ENCODE measurements at regions not wholly inside any gene's neighbourhood (a gene's known extent, or its start where the extent isn't known, plus 50 kb on each side); places are given as distances from the start of the nearest gene placed in this dataset.

DNA sequence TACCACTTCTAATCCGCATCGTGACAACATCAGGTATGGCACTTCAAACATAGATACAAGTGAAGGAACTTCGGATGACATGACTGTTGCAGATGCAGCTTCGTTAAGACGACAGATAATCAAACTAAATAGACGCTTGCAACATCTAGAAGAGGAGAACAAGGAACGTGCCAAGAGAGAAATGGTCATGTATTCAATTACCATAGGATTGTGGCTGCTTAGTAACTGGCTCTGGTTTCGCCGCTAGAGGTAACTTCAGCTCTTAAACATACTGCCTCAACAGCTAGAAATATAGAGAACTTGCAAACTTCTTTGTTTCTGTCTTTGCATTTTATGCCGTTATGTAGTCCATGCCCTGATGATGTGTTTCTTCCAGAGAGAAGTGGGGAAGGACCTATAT, 530.8 kb upstream of the DIPK2B start:
- H3K4me2 ChIP-seq (ENCODE audit: low read length): no peak overlapping the region
- H3K27ac ChIP-seq (ENCODE audit: low read depth, low read length, poor library complexity, severe bottlenecking): no peak overlapping the region
- no peaks in the 10 kb centered on the region for H3F3A ChIP-seq (ENCODE audit: insufficient read depth, low read length)
- no peaks in the 10 kb centered on the region for H3K36me3 ChIP-seq (ENCODE audit: insufficient read depth, low read length)
- TF ChIP-seq, protein P1, sequence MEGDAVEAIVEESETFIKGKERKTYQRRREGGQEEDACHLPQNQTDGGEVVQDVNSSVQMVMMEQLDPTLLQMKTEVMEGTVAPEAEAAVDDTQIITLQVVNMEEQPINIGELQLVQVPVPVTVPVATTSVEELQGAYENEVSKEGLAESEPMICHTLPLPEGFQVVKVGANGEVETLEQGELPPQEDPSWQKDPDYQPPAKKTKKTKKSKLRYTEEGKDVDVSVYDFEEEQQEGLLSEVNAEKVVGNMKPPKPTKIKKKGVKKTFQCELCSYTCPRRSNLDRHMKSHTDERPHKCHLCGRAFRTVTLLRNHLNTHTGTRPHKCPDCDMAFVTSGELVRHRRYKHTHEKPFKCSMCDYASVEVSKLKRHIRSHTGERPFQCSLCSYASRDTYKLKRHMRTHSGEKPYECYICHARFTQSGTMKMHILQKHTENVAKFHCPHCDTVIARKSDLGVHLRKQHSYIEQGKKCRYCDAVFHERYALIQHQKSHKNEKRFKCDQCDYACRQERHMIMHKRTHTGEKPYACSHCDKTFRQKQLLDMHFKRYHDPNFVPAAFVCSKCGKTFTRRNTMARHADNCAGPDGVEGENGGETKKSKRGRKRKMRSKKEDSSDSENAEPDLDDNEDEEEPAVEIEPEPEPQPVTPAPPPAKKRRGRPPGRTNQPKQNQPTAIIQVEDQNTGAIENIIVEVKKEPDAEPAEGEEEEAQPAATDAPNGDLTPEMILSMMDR (IDR thresholded peaks at IDR 0.05; ENCODE audit: low read length): no peak
- no peak for TF ChIP-seq EZH2 (IDR thresholded peaks at IDR 0.05; ENCODE audit: borderline replicate concordance, low read length)
- no peaks in the 10 kb centered on the region for H3K4me1 ChIP-seq (ENCODE audit: insufficient read depth, low read length, severe bottlenecking)
- no peak overlapping the region for H2AFZ ChIP-seq (ENCODE audit: low read length)
- H4K20me1 ChIP-seq (ENCODE audit: insufficient read depth, low read length): no peaks in the 10 kb centered on the region
- H3K9ac ChIP-seq (ENCODE audit: low read length): no peak overlapping the region
- H3K9me2 ChIP-seq (ENCODE audit: low read depth, low read length): no peaks in the 10 kb centered on the region
- H3K9me3 ChIP-seq (ENCODE audit: low read length): no peaks in the 10 kb centered on the region
- no peaks in the 10 kb centered on the region for H3K79me2 ChIP-seq (ENCODE audit: insufficient read depth, low read length)
- no peak overlapping the region for H3K4me3 ChIP-seq (ENCODE audit: low read depth, low read length, poor library complexity, severe bottlenecking)
- H3K27me3 ChIP-seq (ENCODE audit: insufficient read depth, low read length): no peaks in the 10 kb centered on the region

DNA sequence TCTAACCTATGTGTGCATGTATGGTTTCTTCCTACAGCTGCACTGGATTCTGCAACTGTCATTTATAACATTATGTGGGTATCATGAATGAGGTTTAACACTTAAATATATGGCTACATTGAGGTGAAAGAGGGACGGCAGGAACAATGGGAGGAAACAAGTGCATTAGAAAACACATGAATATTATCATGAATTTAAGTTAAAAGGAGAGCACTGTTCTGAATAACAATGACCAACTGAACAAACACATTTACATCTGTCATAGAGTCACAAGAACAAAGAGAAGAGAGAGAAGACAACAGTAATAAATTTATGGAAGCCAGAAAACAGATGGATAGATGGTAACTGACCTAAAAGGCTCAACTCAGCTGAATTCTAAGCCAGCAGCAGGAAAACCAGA, 527.1 kb upstream of the DIPK2B start:
- TF ChIP-seq, protein P1 (IDR thresholded peaks at IDR 0.05; ENCODE audit: low read length): no peak
- Histone ChIP-seq H2AFZ (ENCODE audit: low read length) (no peak overlapping the region), H3K27me3 (ENCODE audit: insufficient read depth, low read length) (no peaks in the 10 kb centered on the region), H3K9ac (ENCODE audit: low read length) (no peak overlapping the region), H3K4me2 (ENCODE audit: low read length) (no peak overlapping the region), H3K9me3 (ENCODE audit: low read length) (no peaks in the 10 kb centered on the region), H3K4me1 (ENCODE audit: insufficient read depth, low read length, severe bottlenecking) (no peaks in the 10 kb centered on the region), H3K79me2 (ENCODE audit: insufficient read depth, low read length) (no peaks in the 10 kb centered on the region), H3K36me3 (ENCODE audit: insufficient read depth, low read length) (no peaks in the 10 kb centered on the region), H3K27ac (ENCODE audit: low read depth, low read length, poor library complexity, severe bottlenecking) (no peak overlapping the region), H3K9me2 (ENCODE audit: low read depth, low read length) (no peaks in the 10 kb centered on the region), H4K20me1 (ENCODE audit: insufficient read depth, low read length) (no peaks in the 10 kb centered on the region), H3F3A (ENCODE audit: insufficient read depth, low read length) (no peaks in the 10 kb centered on the region), H3K4me3 (ENCODE audit: low read depth, low read length, poor library complexity, severe bottlenecking) (no peak overlapping the region)

DNA sequence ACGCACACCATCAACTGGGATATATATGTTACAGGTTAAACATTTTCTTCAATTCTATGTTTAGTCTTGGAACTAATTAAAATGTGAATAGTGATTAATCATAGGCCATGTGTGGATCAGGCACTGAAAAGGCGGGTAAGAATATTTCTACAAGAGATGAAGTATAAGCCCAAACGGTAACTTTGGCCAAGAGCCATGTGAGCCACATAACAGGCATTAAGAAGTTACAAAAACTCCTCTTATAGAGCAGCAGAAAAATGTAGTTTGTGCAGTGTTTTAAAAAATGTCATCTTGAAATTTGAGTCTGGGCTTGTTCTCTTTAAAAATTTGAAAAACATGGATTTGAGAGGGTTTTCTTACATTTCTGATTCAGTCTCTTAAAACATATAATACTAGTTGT, 521.8 kb upstream of the DIPK2B start:
- Histone ChIP-seq H3K27me3 (ENCODE audit: insufficient read depth, low read length) (no peaks in the 10 kb centered on the region), H3F3A (ENCODE audit: insufficient read depth, low read length) (no peaks in the 10 kb centered on the region), H3K4me3 (ENCODE audit: low read depth, low read length, poor library complexity, severe bottlenecking) (no peak overlapping the region), H3K4me2 (ENCODE audit: low read length) (no peak overlapping the region), H3K9ac (ENCODE audit: low read length) (no peak overlapping the region), H3K9me2 (ENCODE audit: low read depth, low read length) (no peaks in the 10 kb centered on the region), H2AFZ (ENCODE audit: low read length) (no peak overlapping the region), H3K4me1 (ENCODE audit: insufficient read depth, low read length, severe bottlenecking) (no peaks in the 10 kb centered on the region), H3K27ac (ENCODE audit: low read depth, low read length, poor library complexity, severe bottlenecking) (no peak overlapping the region), H3K9me3 (ENCODE audit: low read length) (no peaks in the 10 kb centered on the region), H4K20me1 (ENCODE audit: insufficient read depth, low read length) (no peaks in the 10 kb centered on the region), H3K36me3 (ENCODE audit: insufficient read depth, low read length) (no peaks in the 10 kb centered on the region), H3K79me2 (ENCODE audit: insufficient read depth, low read length) (no peaks in the 10 kb centered on the region)
- TF ChIP-seq EZH2 (IDR thresholded peaks at IDR 0.05; ENCODE audit: borderline replicate concordance, low read length): no peak
- TF ChIP-seq, protein P1 (IDR thresholded peaks at IDR 0.05; ENCODE audit: low read length): no peak

All from OCI-LY1 (cell line).